ENCODE measurements at regions not wholly inside any gene's neighbourhood (a gene's known extent, or its start where the extent isn't known, plus 50 kb on each side); places are given as distances from the start of the nearest gene placed in this dataset.

- TF ChIP-seq SP7 (tag by site-specific recombination; IDR thresholded peaks at IDR 0.05) (no peak), ZNF571 (tag by site-specific recombination; IDR thresholded peaks at IDR 0.05) (no peak), ZSCAN18 (tag by site-specific recombination; IDR thresholded peaks at IDR 0.05) (no peak), ZFP69B (tag by site-specific recombination; IDR thresholded peaks at IDR 0.05) (no peak), ZNF449 (tag by site-specific recombination; IDR thresholded peaks at IDR 0.05) (no peak), ZNF792 (tag by site-specific recombination; IDR thresholded peaks at IDR 0.05) (no peak), ZNF394 (tag by site-specific recombination; IDR thresholded peaks at IDR 0.05; ENCODE audit: borderline replicate concordance) (no peak), ZNF692 (tag by site-specific recombination; IDR thresholded peaks at IDR 0.05) (no peak), ZNF624 (tag by site-specific recombination; IDR thresholded peaks at IDR 0.05) (no peak), PATZ1 (tag by site-specific recombination; IDR thresholded peaks at IDR 0.05) (no peak), HOXD13 (CRISPR knock-in tag; IDR thresholded peaks at IDR 0.05; ENCODE audit: borderline replicate concordance) (no peak), ZNF660 (tag by site-specific recombination; IDR thresholded peaks at IDR 0.05) (no peak), PRDM10 (tag by site-specific recombination; IDR thresholded peaks at IDR 0.05) (no peak), KLF7 (tag by site-specific recombination; IDR thresholded peaks at IDR 0.05; ENCODE audit: borderline replicate concordance) (no peak), ZNF239 (tag by site-specific recombination; IDR thresholded peaks at IDR 0.05) (no peak), GLI2 (tag by site-specific recombination; IDR thresholded peaks at IDR 0.05; ENCODE audit: borderline replicate concordance, low read depth) (no peak), ZNF18 (tag by site-specific recombination; IDR thresholded peaks at IDR 0.05) (no peak), ZNF777 (tag by site-specific recombination; IDR thresholded peaks at IDR 0.05; ENCODE audit: borderline replicate concordance) (no peak)
- ChIA-PET CTCF (interaction anchor here (1.1 to 1.7 kb wide), 2 partner anchors 15 to 19 kb away, joined by 5 read pairs; no protein-coding TSS in a partner anchor), POLR2A (no interaction called here)
- no peaks in the 10 kb centered on the region for H3K4me1 ChIP-seq (ENCODE audit: control insufficient read depth, insufficient read depth, low read length)
- H3K4me3 ChIP-seq (ENCODE audit: low read depth, low read length): no peak overlapping the region
- H3K36me3 ChIP-seq (ENCODE audit: control insufficient read depth in 2 of 2, insufficient read depth in 1 of 2, low read length in 2 of 2): no peaks in the 10 kb centered on the region
- no peaks in the 10 kb centered on the region for H3K9me3 ChIP-seq (ENCODE audit: control insufficient read depth, insufficient read depth, low read depth, low read length)
- no peak overlapping the region for H3K27ac ChIP-seq (ENCODE audit: extremely low read depth, low read depth, low read length)
Measured at GRCh38 chr2:16589465-16589864, 76.2 kb downstream of the CYRIA start.
